GM19395 (cell line): ENCODE measurements at regions not wholly inside any gene's neighbourhood (a gene's known extent, or its start where the extent isn't known, plus 50 kb on each side); places are given as distances from the start of the nearest gene placed in this dataset.
"Not testable (repeated sequence)": the region's sequence is repeated elsewhere in the genome, so short reads cannot be mapped to it uniquely, and the experiment has no call there.

Experiments
- ATAC-seq: cut with Tn5 transposase; IDR thresholded peaks from one replicate; pipeline ENCODE4 v1.9.1; 2021; ENCODE audit warnings: mild to moderate bottlenecking, moderate library complexity; ENCODE audit not compliant: unreplicated experiment

- not testable (repeated sequence) for ATAC-seq
Measured at GRCh38 chr18:53821141-53821540, 403.3 kb downstream of the MBD2 start.

GRCh38 chr18:53819671-53820070, 404.8 kb downstream of the MBD2 start:
- ATAC-seq, result no peak

GRCh38 chr18:53819174-53819573, 405.3 kb downstream of the MBD2 start:
- no peak for ATAC-seq

- no peak for ATAC-seq
Measured at GRCh38 chr18:53817976-53818950, 406.2 kb downstream of the MBD2 start.

- no peak for ATAC-seq
Measured at GRCh38 chr18:53800171-53800570, 424.3 kb downstream of the MBD2 start.

- ATAC-seq, result no peak
Measured at GRCh38 chr18:53799134-53799533, 425.3 kb downstream of the MBD2 start.

GRCh38 chr18:53798516-53798915, 426.0 kb downstream of the MBD2 start:
- no peak for ATAC-seq

GRCh38 chr18:53797998-53798495, 426.4 kb downstream of the MBD2 start:
- no peak for ATAC-seq

GRCh38 chr18:53796040-53796729, 428.3 kb downstream of the MBD2 start:
- peak; percentile 89 for ATAC-seq

- no peak for ATAC-seq
Measured at GRCh38 chr18:53795610-53796009, 428.9 kb downstream of the MBD2 start.

GRCh38 chr18:53795061-53795460, 429.4 kb downstream of the MBD2 start:
- no peak for ATAC-seq

- ATAC-seq, result no peak
Measured at GRCh38 chr18:53792762-53793161, 431.7 kb downstream of the MBD2 start.

GRCh38 chr18:53790786-53791185, 433.7 kb downstream of the MBD2 start:
- ATAC-seq, result no peak

- no peak for ATAC-seq
Measured at GRCh38 chr18:53789376-53790247, 434.9 kb downstream of the MBD2 start.

GRCh38 chr18:53785811-53786210, 438.7 kb downstream of the MBD2 start:
- no peak for ATAC-seq

- ATAC-seq, result no peak
Measured at GRCh38 chr18:53784253-53784652, 440.2 kb downstream of the MBD2 start.

GRCh38 chr18:53780666-53781065, 443.8 kb downstream of the MBD2 start:
- ATAC-seq, result no peak

- ATAC-seq, result no peak
Measured at GRCh38 chr18:53772293-53772692, 452.2 kb downstream of the MBD2 start.

GRCh38 chr18:53771664-53772063, 452.8 kb downstream of the MBD2 start:
- no peak for ATAC-seq

GRCh38 chr18:53765211-53765610, 459.3 kb downstream of the MBD2 start:
- ATAC-seq, result no peak

GRCh38 chr18:53764086-53764485, 460.4 kb downstream of the MBD2 start:
- ATAC-seq, result no peak
